Head of caudate nucleus (tissue), 42 donors: ENCODE measurements at regions not wholly inside any gene's neighbourhood (a gene's known extent, or its start where the extent isn't known, plus 50 kb on each side); places are given as distances from the start of the nearest gene placed in this dataset.

Experiments
- DNase-seq, 42 donors: peaks; one replicate each; pipeline versions ENCODE4 v3.0.0 to v3.0.0-alpha.2; 2020 to 2021; ENCODE audit warnings: mixed read lengths in 7 of 42
- intact Hi-C: fragments of 100-400 bp; cut with DNase I; formaldehyde crosslinking; loops from one replicate; pipeline ENCODE4 v1.15.0; 2022

GRCh38 chr21:16992448-16992847 lies 520.4 kb upstream of the CXADR start:
- no peak for DNase-seq
- intact Hi-C loops = no loop called here

DNA sequence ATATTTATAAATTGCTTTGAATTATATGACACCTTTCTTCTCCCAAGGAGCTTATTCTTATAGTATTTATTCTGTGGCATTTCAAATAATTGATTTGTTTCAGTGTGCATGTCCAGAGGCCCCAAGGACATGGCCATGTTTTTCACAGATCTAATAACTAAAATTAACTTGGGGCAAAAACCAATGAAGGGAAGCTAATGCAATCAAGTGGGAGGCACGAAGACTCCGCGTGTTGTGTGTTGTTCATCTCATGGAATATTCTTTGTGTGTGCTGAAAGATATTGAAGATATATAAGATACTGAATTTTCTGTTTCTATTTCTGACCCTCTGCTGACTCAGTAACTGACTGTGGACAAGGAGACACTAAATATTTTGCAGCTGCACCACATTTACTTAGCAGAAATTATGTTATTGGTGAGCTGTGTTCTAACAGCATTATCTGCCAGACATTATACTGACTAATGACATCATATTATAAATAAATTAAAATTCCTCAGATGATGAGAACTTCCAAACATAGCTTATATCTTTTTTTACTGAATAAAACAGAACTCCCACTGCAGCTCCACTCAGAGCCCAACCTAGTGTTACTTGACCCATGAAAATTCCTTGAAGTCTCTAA lies 519.3 kb upstream of the CXADR start:
- intact Hi-C loops = no loop called here
- no peak for DNase-seq

DNA sequence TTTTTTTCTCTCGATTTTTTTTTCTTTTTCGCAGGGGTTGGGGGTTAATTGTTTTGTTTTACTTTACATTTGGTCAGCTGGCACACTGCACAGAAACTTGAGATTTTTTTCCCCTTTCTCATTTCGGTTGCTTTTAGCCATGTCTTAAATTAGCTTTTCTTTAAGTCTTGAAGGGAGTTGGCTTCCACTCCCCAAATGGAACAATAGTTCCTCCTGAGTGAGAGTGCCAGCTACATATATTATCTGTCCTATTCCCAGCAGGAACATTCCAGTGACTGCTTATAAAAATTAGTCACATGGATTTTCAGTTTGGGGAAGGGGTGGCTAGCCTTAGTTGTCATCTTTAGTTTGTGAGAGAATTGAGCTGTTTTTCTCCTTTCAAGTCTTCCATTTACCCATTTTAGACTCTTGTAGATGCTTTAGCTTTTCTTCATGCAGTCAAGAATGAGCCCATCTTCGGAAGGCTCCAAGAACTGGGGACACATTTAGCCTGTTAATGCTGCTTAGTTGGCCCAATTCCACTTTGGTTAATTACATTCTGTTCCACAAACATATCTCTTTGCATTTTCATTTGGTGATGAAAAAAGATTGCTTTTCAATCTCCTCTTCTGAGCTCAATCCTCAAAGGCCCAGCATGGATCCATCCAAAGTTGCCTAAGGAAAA lies 510.1 kb upstream of the CXADR start:
- DNase-seq = no peak
- intact Hi-C loops = no loop called here

DNA sequence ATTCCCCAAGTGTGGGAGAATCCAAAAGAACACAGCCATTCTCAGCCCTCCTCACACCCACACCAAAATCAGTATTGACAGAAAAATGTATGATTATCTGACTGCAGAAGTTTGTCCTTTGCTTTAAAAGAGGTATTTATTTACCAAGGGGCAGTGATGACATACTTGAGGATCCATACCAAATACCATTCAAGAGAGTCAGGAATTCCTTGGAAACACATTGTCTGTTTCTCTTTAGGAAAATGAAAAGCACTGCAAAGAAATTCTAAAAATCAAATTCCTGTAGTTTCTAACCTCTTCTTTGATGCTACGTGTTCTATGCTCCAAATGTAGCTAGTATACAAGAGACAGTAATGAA lies 509.6 kb upstream of the CXADR start:
- intact Hi-C loops = no loop called here

DNA sequence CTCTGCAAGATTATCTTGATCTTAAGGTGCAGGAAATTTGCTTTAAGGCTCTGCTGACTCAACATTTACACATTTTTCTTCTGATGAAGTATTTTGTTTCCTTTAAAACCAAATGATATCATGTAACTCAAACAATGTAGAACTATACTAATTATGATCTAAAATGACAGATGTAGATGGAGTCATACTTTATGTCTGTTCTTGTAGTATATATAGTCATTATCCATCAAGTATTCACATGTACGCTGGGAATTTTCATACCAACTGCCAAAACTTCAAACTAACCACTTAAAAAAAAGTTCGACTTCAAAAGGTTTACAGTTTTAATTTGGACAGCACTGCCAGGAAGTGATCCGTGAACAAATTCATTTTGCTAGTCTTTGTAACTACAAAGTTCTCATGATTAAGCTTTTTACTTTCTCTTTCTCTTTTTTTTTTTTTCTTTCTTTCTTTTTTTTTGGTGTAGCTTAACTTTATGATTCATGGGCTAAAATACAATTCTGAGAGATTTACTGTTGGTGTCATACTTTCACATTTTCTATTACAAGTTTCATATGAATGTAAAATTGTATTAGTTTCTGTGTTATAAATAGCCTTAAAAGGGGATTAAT lies 509.0 kb upstream of the CXADR start:
- DNase-seq = no peak
- intact Hi-C loops = no loop called here

More for the DNA sequence above, 509.6 kb upstream of the CXADR start:
- DNase-seq = no peak

GRCh38 chr21:17032141-17032655 lies 480.6 kb upstream of the CXADR start:
- intact Hi-C loops = no loop called here
- no peak for DNase-seq

- intact Hi-C loops = no loop called here
- DNase-seq = no peak
Observed at GRCh38 chr21:17044696-17045095, 468.1 kb upstream of the CXADR start.

DNA sequence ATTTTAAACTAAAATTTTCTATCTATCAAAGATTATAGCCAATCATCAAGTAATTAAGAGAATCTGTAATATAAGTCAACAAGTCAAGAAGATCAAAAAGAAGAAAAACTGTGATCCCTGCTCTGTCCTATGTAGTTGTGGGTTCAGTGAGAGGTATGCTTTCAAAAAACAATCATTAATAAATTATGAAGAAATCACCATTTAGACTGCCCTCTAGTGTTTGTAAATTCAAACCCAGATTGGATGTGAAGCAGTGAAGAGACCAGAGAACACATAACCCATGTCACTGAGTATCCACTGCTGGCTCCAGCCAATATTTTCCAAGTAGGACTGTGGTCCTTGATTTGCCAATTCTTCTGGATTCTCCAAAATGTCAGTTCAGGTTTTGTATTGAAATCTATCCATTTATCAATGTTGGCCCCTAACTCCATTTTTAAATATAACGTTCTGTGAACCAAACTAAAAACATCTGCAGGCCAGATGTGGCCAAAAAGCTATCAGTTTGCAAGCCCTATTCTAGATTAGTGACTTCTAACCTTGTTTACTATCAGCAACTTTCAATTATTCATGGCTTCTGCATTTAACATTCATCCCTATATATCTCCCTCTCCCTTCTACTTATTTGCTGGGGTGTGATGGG lies 467.5 kb upstream of the CXADR start:
- DNase-seq = peak in 1 of 42 donors; percentile 12
- intact Hi-C loops = no loop called here

DNA sequence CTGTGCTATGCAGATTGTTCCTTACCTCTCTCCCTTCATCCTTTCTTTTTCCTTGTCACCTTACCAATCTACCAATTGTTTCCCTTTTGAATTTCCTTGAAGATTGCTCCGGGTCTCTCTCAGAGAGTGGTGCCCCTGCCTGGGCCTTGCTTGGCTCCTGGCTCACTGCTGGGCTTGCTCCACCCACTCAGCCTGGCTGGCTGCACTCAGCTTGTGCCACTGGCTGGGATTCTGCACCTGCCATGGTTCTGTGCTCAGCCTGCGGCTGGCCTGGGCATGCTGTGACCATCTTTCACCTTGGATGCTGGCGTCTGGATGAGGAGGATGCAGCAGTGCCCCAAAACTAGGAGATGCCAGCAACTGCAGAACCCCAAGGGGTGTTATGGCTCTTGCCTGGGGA lies 463.9 kb upstream of the CXADR start:
- intact Hi-C loops = no loop called here
- no peak for DNase-seq

DNA sequence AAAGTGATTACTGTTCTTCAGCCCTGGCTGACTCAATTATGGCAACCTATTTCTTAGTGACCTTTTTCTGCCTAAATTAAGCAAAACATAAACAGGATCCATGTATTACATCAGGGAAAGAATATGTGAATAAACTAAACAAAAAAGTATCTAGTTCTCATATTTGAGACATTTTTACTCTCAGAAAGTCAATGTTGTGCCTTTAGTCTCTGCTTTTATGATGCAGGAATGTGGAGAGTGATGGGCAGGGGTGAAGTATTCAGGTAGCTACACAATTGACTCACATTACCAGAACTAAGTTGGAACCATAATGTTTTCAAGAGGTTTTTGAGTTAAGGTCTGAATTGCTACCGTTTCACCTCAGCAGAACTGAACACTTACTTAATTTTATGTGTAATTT lies 462.7 kb upstream of the CXADR start:
- no peak for DNase-seq
- intact Hi-C loops = no loop called here

GRCh38 chr21:17050646-17051045 lies 462.2 kb upstream of the CXADR start:
- no peak for DNase-seq
- intact Hi-C loops = no loop called here

- peak in 25 of 42 donors; percentile 2 to 66 (median 21) for DNase-seq
- intact Hi-C loops = no loop called here
Observed at GRCh38 chr21:17051054-17051453, 461.8 kb upstream of the CXADR start.

- intact Hi-C loops = no loop called here
- DNase-seq = no peak
Observed at GRCh38 chr21:17053321-17053720, 459.5 kb upstream of the CXADR start.

DNA sequence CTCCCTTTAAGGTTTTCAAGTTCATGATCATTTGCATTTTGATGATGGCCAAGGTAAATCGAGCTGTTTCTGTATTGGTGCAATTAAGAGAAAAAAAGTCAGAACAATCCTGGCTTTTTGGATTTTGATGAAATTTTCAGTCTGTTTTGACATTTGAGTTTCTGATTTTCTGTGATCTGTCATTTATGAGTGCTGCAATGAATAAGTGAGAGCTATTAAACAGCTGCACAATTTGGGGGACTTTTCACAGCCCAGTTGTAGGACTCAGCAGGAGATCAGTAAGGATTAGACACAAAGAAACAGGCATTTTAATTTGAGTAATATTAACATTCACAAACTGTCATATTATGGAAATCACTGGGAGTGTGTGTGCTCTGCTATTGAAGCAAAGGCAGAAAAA lies 452.9 kb upstream of the CXADR start:
- no peak for DNase-seq
- intact Hi-C loops = no loop called here

GRCh38 chr21:17066006-17066405 lies 446.8 kb upstream of the CXADR start:
- no peak for DNase-seq
- intact Hi-C loops = no loop called here

DNA sequence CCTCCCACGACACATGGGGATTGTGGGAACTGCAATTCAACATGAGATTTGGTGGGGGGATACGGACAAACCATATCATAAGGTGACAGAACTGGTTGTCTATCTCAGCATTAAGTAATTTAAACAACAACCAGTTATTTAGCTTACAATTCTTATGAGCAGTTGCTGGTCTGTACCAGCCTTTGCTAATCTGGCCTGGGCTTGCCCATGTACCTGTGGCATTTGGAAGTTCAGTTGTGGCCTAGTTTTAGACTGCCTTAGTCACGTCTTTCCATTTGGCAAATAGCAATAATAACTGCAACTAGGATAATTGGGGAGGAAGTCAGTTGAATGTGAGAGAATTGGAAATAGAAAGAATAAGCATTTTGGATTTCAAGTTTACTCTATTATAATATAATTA lies 441.8 kb upstream of the CXADR start:
- intact Hi-C loops = no loop called here
- no peak for DNase-seq

GRCh38 chr21:17081193-17081592 lies 431.6 kb upstream of the CXADR start:
- intact Hi-C loops = no loop called here
- DNase-seq = no peak

- intact Hi-C loops = no loop called here
- no peak for DNase-seq
Observed at GRCh38 chr21:17082843-17083483, 429.9 kb upstream of the CXADR start.

- intact Hi-C loops = no loop called here
- DNase-seq = no peak
Observed at GRCh38 chr21:17085707-17086106, 427.1 kb upstream of the CXADR start.

GRCh38 chr21:17088500-17088899 lies 424.3 kb upstream of the CXADR start:
- DNase-seq = no peak
- intact Hi-C loops = no loop called here
